Activated CD4-positive, CD25-positive, alpha-beta regulatory T cell (primary cell): ENCODE measurements at regions not wholly inside any gene's neighbourhood (a gene's known extent, or its start where the extent isn't known, plus 50 kb on each side); places are given as distances from the start of the nearest gene placed in this dataset.
"Not testable (repeated sequence)": the region's sequence is repeated elsewhere in the genome, so short reads cannot be mapped to it uniquely, and the experiment has no call there.

Experiments
- DNase-seq, 4 experiments: peaks; one replicate each; lab custom pipeline; 2025; lab: John Stamatoyannopoulos, UW

GRCh38 chr9:135356021-135356420, 123.6 kb upstream of the PPP1R26 start:
- DNase-seq = no peak

GRCh38 chr9:135356796-135357195, 122.8 kb upstream of the PPP1R26 start:
- no peak for DNase-seq

- DNase-seq = no peak
Observed at GRCh38 chr9:135357863-135358551, 121.6 kb upstream of the PPP1R26 start.

- DNase-seq = no peak
Observed at GRCh38 chr9:135358552-135358940, 121.0 kb upstream of the PPP1R26 start.

DNA sequence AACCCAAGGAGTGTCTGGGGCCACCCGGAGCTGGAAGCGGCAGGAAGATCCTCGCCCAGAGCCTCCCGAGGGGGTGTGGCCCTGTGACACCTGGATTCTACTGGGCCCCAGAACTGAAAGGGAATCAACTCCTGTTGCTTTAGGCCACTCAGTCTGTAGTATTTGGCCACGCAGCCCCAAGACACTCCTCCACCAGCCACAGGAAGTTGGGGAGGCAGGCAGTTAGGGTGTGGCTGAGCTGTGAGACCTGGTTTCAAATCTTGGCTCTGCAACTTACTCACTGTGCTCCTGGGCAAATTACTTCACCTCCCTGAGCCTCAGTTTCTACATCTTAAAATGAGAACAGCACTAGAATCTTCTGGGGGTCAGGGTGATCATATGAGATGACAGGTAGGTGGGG, 119.8 kb upstream of the PPP1R26 start:
- DNase-seq = no peak

DNA sequence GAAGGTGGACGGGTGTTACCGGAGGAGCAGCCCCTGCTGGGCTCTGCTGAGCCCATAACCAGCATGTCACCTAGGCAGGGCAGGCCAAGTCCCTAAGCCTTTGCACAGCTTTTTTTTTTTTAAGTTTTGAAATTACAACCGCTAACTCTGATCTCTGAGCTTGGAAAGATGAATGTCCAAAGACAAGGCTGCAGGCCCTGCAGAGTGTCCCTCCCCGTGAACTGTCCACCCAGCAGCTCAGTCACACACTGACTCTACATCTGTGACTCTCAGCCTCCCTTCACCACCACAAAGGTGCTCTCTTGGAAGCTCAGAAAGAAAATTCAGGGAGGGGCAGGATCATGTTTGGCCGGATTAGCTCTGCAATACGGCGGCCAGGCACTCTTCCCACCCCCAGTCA, 119.0 kb upstream of the PPP1R26 start:
- DNase-seq = no peak

DNA sequence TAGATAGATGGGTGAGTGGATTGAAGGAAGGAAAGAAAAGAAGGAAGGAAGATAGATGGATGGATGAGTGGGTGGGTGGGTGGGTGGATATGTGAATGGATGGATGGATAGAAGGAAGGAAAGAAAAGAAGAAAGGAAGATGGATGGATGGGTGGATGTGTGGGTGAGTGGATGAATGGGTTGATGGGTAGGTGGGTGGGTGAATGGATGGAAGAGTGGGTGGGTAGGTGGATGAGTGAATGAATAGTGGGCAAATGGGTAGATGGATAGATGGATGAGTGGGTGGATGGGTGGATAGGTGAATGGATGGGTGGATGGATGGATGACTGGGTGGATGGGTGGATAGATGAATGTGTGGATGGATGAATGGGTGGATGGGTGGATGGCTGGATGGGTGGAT, 117.9 kb upstream of the PPP1R26 start:
- DNase-seq = not testable (repeated sequence)

- DNase-seq = no peak
Observed at GRCh38 chr9:135363596-135363995, 116.0 kb upstream of the PPP1R26 start.

- DNase-seq = no peak
Observed at GRCh38 chr9:135365013-135365768, 114.4 kb upstream of the PPP1R26 start.

DNA sequence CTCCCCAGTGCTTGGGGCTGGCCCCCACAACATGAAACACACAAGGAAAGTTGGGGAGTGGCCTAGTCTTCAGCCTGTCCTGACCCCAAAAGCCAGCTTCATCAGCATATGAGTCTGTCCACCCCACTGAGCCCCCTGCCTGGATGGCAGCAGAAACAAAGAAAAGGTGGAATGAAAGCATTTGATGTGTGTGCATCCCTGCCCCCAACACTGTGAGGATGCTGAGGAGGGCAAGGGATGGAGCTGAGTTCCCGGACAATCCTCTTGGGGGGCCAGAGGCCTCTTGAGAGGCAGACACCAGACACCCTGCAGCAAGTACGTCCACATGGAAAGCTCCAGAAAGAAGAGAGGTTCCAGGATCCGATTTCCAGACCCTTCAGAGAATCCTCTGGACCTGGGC, 113.5 kb upstream of the PPP1R26 start:
- DNase-seq = no peak

DNA sequence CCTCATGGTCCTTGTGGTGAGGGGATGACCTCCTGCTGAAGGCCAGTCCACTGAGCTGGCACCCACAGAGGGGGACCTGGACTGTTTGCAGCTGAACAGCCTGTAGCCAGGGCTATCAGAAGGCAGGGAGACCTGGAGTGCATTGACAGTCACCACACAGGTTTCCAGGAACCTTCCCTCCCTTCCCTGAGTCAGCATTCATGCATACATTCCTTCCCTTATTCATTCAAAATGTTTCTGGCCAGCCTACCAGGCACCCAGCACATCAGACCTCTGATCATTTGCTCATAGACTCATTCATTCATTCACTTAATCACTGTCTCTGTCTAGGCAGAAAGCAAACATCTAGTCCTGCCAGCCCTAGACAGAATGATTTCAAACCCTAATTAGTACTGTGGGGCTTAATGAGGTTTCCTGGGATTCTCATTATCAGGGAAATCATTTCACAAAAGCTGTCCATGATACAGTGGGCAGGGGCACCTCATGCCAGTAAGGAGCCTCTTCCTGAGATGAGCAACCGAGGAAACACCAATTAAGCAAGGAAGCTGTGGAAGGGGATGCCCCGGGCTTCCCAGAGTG, 110.1 kb upstream of the PPP1R26 start:
- no peak for DNase-seq

- no peak for DNase-seq
Observed at GRCh38 chr9:135370411-135371375, 108.9 kb upstream of the PPP1R26 start.

- no peak for DNase-seq
Observed at GRCh38 chr9:135371535-135371934, 108.0 kb upstream of the PPP1R26 start.

DNA sequence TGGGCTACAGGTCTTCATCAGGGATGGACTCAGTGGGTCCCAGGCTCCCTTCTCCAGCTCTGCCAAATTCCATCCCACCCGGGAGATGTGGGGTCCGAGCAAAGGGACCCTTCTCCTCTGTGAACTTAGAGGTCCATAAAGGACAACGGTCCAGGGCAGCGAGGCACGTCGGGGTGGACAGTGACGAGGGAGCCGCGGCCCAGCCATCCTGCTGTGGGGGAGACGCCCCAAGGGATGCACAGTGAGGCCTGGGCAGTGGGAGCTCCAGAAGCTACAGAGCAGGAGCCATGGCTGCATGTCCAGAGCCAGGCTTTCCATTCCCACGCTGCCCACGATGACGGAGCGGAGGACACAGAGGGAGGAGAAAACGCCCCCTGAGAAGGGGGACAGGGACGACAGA, 107.5 kb upstream of the PPP1R26 start:
- no peak for DNase-seq

DNA sequence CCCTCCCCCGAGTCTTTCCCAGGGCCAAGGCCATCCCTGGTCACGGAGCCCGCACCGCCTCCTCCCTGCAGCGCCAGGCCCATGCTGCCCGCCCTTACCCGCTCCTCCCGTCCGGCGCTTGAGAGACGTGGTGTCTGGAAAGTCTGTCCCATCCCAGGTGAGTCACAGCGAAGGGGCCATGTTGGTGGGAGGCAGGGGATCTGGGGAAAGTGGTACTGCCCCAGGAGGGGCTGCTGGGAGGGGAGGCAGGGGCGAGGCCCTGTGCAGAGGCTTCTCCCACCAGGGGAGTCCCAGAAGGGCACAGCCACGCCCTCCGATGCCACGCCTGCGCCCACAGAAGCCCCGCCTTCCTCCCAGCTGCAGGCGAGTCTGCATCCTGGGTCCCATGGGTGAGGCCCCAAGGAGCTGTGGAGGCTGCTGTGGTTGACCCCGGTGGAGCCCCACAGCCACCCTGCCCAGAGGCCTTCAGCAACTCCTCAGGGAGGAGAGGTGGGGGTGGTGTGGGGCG, 107.0 kb upstream of the PPP1R26 start:
- DNase-seq = no peak

GRCh38 chr9:135373151-135373685, 106.4 kb upstream of the PPP1R26 start:
- no peak for DNase-seq

DNA sequence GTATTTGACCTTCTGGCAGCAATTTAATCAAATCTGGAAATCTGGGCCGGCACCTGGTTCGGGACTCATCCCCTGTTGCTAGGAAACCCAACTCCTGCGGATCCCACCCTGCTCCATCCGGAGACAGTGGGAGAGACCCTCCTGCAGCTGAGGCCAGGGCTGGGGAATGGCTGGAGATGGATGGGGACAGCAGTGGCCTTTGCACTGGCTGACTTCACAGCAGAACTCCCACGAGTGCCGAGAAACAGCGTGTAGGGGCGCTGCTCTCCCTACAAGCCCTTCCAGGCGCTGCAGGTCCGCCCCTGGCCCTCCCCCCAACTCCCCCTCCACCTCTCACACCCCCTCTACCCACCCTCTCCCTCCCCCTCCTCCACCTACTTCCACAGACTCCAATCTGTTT, 105.8 kb upstream of the PPP1R26 start:
- DNase-seq = no peak

DNA sequence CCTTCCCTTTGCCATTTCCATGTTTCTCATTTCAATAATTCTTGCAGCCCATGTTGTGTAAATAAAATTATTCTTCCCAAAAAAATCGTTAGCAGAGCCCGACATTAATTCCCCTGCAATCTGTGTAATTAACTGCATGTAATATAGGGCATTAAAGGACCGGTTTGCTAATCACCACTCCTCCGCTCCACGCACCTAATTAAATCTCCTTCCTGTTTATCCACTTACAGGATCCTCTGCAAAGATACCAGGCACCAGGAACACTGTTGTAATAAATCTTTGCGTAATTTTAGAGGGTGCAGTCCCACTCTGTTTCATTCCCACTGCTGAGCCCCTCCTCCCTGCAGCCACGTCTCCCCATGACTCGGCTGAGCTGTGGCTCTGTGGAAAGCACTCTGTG, 105.0 kb upstream of the PPP1R26 start:
- no peak for DNase-seq

- no peak for DNase-seq
Observed at GRCh38 chr9:135375001-135375400, 104.6 kb upstream of the PPP1R26 start.

GRCh38 chr9:135376511-135377265, 102.9 kb upstream of the PPP1R26 start:
- no peak for DNase-seq

- DNase-seq = no peak
Observed at GRCh38 chr9:135377431-135377830, 102.2 kb upstream of the PPP1R26 start.
